ENCODE measurements at regions not wholly inside any gene's neighbourhood (a gene's known extent, or its start where the extent isn't known, plus 50 kb on each side); places are given as distances from the start of the nearest gene placed in this dataset.

- intact Hi-C loops (cut with micrococcal nuclease; ENCODE audit: unreplicated experiment) = no loop called here
- Histone ChIP-seq H3K27me3 (ENCODE audit: control insufficient read depth, insufficient read depth, low read length) (no peaks in the 10 kb centered on the region), H3K4me1 (ENCODE audit: control insufficient read depth, insufficient read depth, low read length) (no peaks in the 10 kb centered on the region), H3K27ac (ENCODE audit: low read length) (no peak overlapping the region), H3K36me3 (ENCODE audit: control insufficient read depth, insufficient read depth, low read length) (no peaks in the 10 kb centered on the region), H3K9me3 (ENCODE audit: control insufficient read depth, insufficient read depth, low read depth, low read length) (no peaks in the 10 kb centered on the region), H3K4me3 (ENCODE audit: low read depth in 2 of 2, low read length in 2 of 2) (no peak overlapping the region)
- no peak for ATAC-seq
- DNase-seq (ENCODE audit: low read depth, low spot score) = no peak
- in situ Hi-C loops (cut with HindIII; ENCODE audit: low pct_unique_long_range_greater_than_20kb, low sequenced_read_pairs) = no loop called here
- no TSS peak for BruUV-seq (replicated peaks)
- CTCF ChIA-PET = no interaction called here
- POLR2A ChIA-PET = no interaction called here
- TF ChIP-seq SIN3A (IDR thresholded peaks at IDR 0.05; ENCODE audit: borderline replicate concordance, insufficient read depth, low read depth, low read length) (no peak), CTCF (IDR thresholded peaks at IDR 0.05) (no peak), TCF7L2 (IDR thresholded peaks at IDR 0.05; ENCODE audit: low read depth, low read length) (no peak), POLR2AphosphoS5 (IDR thresholded peaks at IDR 0.05; ENCODE audit: low read depth, low read length) (no peak)
- TF ChIP-seq, protein P1, sequence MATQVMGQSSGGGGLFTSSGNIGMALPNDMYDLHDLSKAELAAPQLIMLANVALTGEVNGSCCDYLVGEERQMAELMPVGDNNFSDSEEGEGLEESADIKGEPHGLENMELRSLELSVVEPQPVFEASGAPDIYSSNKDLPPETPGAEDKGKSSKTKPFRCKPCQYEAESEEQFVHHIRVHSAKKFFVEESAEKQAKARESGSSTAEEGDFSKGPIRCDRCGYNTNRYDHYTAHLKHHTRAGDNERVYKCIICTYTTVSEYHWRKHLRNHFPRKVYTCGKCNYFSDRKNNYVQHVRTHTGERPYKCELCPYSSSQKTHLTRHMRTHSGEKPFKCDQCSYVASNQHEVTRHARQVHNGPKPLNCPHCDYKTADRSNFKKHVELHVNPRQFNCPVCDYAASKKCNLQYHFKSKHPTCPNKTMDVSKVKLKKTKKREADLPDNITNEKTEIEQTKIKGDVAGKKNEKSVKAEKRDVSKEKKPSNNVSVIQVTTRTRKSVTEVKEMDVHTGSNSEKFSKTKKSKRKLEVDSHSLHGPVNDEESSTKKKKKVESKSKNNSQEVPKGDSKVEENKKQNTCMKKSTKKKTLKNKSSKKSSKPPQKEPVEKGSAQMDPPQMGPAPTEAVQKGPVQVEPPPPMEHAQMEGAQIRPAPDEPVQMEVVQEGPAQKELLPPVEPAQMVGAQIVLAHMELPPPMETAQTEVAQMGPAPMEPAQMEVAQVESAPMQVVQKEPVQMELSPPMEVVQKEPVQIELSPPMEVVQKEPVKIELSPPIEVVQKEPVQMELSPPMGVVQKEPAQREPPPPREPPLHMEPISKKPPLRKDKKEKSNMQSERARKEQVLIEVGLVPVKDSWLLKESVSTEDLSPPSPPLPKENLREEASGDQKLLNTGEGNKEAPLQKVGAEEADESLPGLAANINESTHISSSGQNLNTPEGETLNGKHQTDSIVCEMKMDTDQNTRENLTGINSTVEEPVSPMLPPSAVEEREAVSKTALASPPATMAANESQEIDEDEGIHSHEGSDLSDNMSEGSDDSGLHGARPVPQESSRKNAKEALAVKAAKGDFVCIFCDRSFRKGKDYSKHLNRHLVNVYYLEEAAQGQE (IDR thresholded peaks at IDR 0.05; ENCODE audit: insufficient read depth in 1 of 2, low read depth in 2 of 2, low read length in 1 of 2) = no peak
Measured at GRCh38 chr3:173255555-173255954, 114.5 kb upstream of the SPATA16 start.

DNA sequence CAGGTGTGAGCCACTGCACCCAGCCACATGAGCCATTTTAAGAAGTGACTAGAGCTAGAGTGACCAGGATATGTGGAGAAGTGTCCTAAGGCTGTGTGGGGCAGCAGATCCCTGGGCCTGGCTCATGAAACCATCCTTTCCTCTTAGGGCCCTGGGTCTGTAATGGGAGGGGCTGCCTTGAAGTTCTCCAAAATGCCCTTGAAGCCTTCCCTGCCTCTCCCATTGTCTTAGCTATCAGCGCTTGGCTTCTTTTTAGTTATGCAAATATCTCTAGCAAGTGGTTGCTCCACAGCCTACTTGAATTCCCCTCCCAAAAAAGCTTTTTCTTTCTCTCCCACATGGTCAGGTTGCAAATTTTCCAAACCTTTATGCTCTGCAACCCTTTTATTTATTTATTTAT, 112.4 kb upstream of the SPATA16 start:
- in situ Hi-C loops (cut with HindIII; ENCODE audit: low pct_unique_long_range_greater_than_20kb, low sequenced_read_pairs) (no loop called here), intact Hi-C loops (cut with micrococcal nuclease; ENCODE audit: unreplicated experiment) (no loop called here)
- TF ChIP-seq POLR2AphosphoS5 (IDR thresholded peaks at IDR 0.05; ENCODE audit: low read depth, low read length) = no peak
- TF ChIP-seq, protein P1 (IDR thresholded peaks at IDR 0.05; ENCODE audit: insufficient read depth in 1 of 2, low read depth in 2 of 2, low read length in 1 of 2) = no peak
- no peak for TF ChIP-seq TCF7L2 (IDR thresholded peaks at IDR 0.05; ENCODE audit: low read depth, low read length)
- TF ChIP-seq CTCF (IDR thresholded peaks at IDR 0.05) = no peak
- TF ChIP-seq SIN3A (IDR thresholded peaks at IDR 0.05; ENCODE audit: borderline replicate concordance, insufficient read depth, low read depth, low read length) = no peak
- no peaks in the 10 kb centered on the region for H3K36me3 ChIP-seq (ENCODE audit: control insufficient read depth, insufficient read depth, low read length)
- BruUV-seq (replicated peaks) = no TSS peak
- H3K4me3 ChIP-seq (ENCODE audit: low read depth in 2 of 2, low read length in 2 of 2) = no peak overlapping the region
- no peaks in the 10 kb centered on the region for H3K9me3 ChIP-seq (ENCODE audit: control insufficient read depth, insufficient read depth, low read depth, low read length)
- CTCF ChIA-PET = no interaction called here
- POLR2A ChIA-PET = no interaction called here
- DNase-seq (ENCODE audit: low read depth, low spot score) = no peak
- no peak overlapping the region for H3K27ac ChIP-seq (ENCODE audit: low read length)
- ATAC-seq = no peak
- H3K4me1 ChIP-seq (ENCODE audit: control insufficient read depth, insufficient read depth, low read length) = no peaks in the 10 kb centered on the region
- H3K27me3 ChIP-seq (ENCODE audit: control insufficient read depth, insufficient read depth, low read length) = no peaks in the 10 kb centered on the region

All from Panc1 (cell line).